CD4-positive, alpha-beta T cell treated with Interferon gamma for 1 hour (primary cell): ENCODE measurements at regions not wholly inside any gene's neighbourhood (a gene's known extent, or its start where the extent isn't known, plus 50 kb on each side); places are given as distances from the start of the nearest gene placed in this dataset.
"Not testable (repeated sequence)": the region's sequence is repeated elsewhere in the genome, so short reads cannot be mapped to it uniquely, and the experiment has no call there.

Source experiments
- DNase-seq: peaks from one replicate; pipeline ENCODE4 v3.0.0-alpha.2; 2020

- no peak for DNase-seq
These were observed 290.5 kb upstream of the FOXF1 start for GRCh38 chr16:86219655-86220445.

DNA sequence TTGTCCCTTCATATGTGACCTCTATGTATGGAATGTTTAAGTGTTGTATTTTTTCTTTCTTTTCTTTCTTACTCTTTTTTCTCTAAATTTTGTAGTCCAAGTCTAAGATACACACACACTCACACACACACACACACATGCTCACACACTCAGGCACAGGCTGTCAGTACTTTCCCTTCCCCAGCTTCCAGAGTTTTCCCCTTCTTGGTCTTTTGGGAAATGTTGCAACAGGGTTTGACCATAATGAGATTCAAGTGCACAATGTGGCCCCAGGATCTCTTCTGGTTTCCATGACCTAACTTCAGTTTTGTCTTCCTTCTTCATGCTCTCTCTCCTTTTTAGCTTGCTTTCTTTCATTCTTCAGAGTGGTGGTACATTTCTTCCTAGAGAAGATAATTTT is 289.8 kb upstream of the FOXF1 start:
- no peak for DNase-seq

DNA sequence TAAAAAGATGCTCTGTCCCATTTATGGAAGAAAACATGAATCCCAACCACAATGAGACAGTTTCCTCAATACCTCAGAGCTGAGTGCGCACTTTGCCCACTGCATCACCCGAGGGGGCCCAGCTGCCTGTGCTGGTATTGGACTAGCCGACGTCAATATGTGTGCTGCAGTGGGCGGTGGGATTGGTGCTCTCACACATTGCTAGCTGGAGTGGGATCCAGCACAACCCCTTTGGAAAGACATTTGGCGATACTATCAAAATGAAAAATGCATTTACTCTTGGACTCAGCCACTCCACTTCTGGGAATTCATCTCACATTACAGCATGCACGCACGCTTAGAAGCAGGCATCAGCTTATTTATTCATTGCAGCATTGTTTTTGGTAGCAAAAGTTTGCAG is 289.2 kb upstream of the FOXF1 start:
- DNase-seq, result no peak

DNA sequence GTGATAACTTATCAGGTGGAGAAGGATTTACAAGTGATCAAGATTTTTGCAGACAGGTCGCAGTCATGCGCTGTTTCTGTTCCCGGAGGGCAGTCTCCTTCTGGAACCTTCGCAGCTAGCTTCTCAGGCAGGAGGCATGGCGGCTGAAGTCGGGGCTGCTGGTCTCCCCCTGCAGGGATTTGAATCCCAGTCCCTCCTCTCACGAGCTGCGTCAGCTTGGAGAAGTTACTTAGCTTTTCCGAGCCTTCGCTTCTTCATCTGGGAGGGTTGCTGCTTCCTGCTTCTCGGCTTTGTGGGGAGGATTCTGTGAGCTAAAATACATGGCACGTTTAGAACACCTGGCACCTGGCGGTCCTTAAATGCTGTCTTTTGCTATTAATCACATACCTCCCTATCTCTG is 287.8 kb upstream of the FOXF1 start:
- DNase-seq, result no peak

DNA sequence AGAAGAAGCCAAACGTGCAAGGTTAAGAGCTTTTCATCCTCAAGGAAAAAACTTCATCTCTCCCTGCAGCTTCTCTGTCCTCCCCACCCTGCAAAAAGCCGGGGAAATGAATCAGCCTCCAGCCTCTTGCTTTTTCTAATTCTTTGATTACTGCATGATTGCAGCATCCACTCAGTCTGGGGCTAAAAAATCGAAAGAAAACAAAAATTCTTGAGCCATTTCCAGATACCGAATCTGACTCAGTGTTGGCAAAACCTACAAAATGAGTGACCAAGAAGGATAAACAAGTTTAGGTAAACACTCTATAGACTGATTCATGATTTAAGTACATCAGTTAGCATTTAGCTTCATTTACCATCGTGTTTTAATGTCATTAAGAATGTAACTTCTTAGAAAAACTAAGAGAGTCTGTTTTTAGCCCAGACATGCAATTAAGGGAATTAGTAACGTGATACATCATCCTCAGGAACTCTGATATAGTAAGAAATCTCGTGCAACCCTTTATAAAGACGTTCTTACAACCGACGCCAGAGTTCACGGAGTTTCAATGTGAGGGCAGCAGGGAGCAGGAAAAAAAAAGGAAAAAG is 287.3 kb upstream of the FOXF1 start:
- no peak for DNase-seq

DNA sequence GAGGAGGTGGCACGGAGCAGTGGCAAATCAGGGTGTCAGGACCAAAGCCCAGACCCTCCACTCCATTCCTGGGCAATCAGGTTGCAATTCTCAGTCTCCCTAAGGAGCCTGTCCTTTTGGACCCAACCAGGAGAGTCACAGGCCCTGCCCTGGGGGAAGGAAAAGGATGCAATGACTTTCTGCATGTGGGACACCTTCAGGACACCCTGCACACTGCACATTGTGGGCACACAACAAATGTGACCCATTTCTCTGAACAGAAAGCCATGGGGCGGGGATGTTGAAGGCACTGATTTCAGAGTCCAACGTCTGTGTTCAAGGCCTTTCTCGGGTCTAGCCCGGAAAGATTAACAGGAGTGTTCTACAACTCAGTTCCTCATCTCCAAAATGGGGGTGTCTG is 286.2 kb upstream of the FOXF1 start:
- DNase-seq, result no peak

DNA sequence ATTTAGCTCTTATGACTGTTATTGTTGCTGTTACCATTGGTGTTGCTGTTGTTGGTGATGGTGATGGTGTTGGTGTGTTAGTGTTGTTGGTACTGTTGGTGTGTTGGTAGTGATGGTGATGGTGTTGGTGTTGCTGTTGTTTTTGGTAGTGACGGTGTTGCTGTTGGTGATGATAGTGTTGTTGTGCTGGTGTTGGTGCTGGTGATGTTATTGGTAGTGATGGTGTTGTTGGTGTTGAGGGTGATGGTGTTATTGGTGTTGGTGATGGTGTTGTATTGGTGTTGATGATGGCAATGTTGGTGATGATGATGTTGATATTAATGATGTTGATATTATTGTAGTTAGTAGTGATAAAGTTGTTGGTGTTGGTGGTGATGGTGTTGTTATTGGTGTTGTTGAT is 285.7 kb upstream of the FOXF1 start:
- DNase-seq, result no peak

GRCh38 chr16:86225905-86226371 is 284.4 kb upstream of the FOXF1 start:
- DNase-seq, result no peak

GRCh38 chr16:86227041-86227440 is 283.3 kb upstream of the FOXF1 start:
- DNase-seq, result no peak

DNA sequence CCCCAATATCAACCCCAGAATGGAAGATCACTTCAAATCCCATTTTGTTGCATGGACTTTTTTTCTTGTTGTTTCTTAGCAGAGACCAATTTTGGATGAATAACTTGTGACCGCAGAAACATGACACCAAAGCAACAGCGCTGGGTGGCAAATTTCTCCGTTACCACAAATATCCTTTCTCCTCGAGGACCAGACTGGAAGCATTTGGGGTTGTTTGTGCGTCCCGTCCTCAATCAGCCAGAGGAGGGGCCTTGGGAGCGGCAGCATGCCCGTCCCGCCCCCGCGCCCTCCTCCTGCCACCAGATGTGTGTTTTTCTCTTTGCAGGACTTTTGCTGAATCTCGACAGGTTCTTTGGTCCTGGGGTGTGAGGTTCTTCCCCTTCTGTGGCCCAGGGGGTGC is 282.5 kb upstream of the FOXF1 start:
- no peak for DNase-seq

DNA sequence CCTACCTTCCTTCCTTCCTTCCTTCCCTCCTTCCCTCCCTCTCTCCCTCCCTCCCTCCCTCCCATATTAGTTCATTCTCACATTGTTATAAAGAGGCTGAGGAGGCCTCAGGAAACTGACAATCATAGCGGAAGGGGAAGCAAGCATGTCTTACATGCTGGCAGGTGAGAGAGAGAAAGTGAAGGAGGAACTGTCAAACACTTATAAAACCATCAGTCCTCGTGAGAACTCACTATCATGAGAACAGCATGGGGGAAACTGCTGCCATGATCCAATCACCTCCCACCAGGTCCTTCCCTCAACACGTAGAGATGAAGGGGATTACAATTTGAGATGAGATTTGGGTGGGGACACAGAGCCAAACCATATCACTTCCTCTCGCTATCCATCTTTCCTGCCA is 281.6 kb upstream of the FOXF1 start:
- no peak for DNase-seq

- no peak for DNase-seq
These were observed 281.0 kb upstream of the FOXF1 start for GRCh38 chr16:86229283-86229682.

- no peak for DNase-seq
These were observed 280.3 kb upstream of the FOXF1 start for GRCh38 chr16:86229866-86230656.

- DNase-seq, result no peak
These were observed 278.9 kb upstream of the FOXF1 start for GRCh38 chr16:86231321-86231995.

DNA sequence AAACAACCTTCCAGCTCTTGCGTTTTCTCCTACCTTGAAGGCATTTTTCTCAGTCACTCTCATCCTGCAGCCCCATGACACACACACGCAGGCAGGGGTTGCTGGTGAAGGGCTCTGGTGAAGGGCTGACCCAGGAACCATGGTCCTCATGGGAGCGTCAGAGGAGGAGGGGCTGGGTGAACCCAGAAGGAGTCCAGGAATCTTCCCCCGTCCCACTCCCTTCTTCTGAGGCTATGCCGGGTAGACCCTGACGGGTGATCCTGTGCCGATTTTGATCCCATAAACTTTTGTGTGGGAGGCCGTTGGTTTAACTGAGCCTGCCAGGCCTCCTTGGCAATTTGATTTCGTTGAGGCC is 278.4 kb upstream of the FOXF1 start:
- DNase-seq, result no peak

DNA sequence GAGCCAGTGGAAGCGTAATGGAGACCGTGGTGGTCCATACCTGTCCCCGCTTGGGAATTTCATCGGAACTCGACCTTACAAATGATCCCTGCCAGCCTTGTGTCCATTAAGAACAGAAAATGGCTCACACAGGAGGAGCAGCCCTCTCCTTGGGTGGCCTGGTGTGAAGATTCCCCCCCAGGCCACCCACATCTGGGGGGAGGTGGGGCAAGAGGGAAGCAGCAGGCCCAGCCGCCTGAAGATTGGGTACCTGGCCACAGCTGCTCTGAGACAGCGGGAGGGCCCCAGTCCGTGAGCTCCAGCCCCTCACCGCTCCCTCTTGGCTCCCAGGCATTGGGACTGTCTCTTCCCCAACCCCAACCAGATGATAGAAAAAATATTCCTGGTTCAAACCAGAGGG is 277.8 kb upstream of the FOXF1 start:
- DNase-seq, result no peak

- not testable (repeated sequence) for DNase-seq
These were observed 276.8 kb upstream of the FOXF1 start for GRCh38 chr16:86233506-86233905.

DNA sequence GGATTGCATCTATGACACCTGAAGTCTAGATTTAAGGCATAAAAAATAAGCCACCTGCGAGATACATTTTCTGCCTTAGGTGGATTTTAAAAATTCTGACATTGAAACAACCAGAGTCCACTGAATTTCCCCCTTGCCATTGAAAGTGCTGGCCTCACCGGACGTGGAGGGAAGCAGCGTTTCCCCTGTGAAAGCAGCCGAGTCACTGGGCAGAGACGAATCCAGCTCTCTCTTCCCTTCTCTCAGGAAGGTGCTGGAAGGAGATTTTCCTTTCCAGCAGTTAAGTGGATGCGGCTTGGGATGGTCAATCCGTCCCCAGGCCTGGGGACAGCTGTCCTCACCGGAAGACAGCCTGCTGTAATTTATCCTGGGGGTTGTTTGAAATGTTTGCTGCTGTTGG is 270.9 kb upstream of the FOXF1 start:
- no peak for DNase-seq

- no peak for DNase-seq
These were observed 269.5 kb upstream of the FOXF1 start for GRCh38 chr16:86240716-86241363.

- DNase-seq, result no peak
These were observed 268.6 kb upstream of the FOXF1 start for GRCh38 chr16:86241681-86242080.

DNA sequence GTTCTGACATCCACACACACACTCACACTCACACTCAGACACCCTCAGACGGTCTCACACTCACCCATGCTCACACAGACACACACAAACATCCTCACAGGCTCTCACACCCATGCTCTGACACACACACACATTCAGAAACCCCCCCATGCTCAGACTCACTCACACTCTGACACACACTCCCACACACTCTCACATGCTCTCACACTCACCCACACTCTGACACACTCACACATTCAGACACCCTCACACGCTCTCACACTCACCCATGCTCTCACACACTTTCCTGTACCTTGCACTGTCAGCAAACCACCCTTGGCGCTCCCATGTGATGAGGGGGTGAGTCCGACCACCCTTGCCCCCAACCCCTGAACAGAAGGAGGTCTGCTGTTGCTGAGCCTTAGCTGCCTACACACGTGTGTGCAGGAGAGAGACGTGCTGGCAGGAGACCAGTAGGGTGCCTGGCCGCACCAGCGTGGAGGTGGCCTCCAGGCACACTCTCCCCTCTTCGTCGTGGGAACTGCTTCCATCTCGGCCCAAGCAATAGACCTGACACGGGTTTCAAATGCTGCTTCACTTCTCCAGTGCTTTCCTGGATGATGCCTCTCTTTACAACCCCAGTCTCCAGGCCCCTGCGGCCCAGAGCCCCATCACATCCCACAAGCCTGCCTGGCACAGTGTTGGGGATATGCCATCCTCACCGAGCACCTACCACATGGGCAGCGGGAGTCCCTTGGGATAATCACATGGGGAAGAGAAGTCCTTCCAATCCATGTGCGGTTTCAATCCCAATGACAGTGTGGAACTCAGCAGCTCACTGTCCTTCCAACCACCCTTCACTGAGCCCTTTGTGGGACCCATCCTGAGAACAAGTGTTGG is 267.8 kb upstream of the FOXF1 start:
- DNase-seq, result no peak

DNA sequence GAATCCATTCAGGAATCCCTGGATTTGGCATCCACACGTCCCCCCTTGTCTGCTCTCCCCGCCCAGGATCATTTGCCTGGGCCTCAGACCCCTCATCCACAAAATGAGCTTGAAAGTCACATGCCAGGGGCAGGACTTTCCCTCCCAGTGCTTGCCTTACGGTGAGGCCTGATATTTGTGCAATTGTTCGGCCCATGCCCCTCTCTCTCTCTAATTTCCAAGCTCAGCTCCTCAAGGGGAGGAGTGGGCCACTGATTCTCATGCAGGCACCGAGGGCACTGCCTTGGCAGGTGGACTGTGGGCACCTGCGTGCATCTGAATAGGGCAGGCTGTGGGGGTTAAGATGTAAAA is 267.2 kb upstream of the FOXF1 start:
- no peak for DNase-seq
